Neural cell (in vitro differentiated cells): ENCODE measurements at regions not wholly inside any gene's neighbourhood (a gene's known extent, or its start where the extent isn't known, plus 50 kb on each side); places are given as distances from the start of the nearest gene placed in this dataset.
"Not testable (repeated sequence)": the region's sequence is repeated elsewhere in the genome, so short reads cannot be mapped to it uniquely, and the experiment has no call there.

ENCODE experiments used
- EP300 ChIP-seq: fragments of 450-650 bp; conservative IDR thresholded peaks from 2 replicates; pipeline ENCODE4 v1.6.1; 2014; ENCODE audit warnings: antibody characterized with exemption, mild to moderate bottlenecking, moderate library complexity; ENCODE audit not compliant: poor library complexity, severe bottlenecking
- EZH2 ChIP-seq: fragments of 200-600, 300-800 bp; shearing (Covaris generic), sonication (generic); IDR thresholded peaks from 2 replicates; pipeline ENCODE4 v1.6.1; 2014; ENCODE audit warnings: antibody characterized with exemption, low read length, borderline replicate concordance, mild to moderate bottlenecking; ENCODE audit not compliant: insufficient read depth, poor library complexity, severe bottlenecking
- POLR2AphosphoS5 ChIP-seq: IDR thresholded peaks from 2 replicates; pipeline ENCODE4 v1.6.1; 2012
- RAD21 ChIP-seq: fragments of 450-650 bp; conservative IDR thresholded peaks from 2 replicates; pipeline ENCODE4 v1.6.1; 2014; ENCODE audit warnings: antibody characterized with exemption, mild to moderate bottlenecking, moderate library complexity
- TAF1 ChIP-seq: IDR thresholded peaks from 2 replicates; pipeline ENCODE4 v1.6.1; 2012; ENCODE audit warnings: low read depth
- TF ChIP-seq, protein P1 (sequence below): fragments of 450-650 bp; IDR thresholded peaks from 2 replicates; pipeline ENCODE4 v1.5.1; 2014; ENCODE audit warnings: antibody characterized with exemption, mild to moderate bottlenecking, moderate library complexity; ENCODE audit not compliant: poor library complexity, severe bottlenecking

DNA sequence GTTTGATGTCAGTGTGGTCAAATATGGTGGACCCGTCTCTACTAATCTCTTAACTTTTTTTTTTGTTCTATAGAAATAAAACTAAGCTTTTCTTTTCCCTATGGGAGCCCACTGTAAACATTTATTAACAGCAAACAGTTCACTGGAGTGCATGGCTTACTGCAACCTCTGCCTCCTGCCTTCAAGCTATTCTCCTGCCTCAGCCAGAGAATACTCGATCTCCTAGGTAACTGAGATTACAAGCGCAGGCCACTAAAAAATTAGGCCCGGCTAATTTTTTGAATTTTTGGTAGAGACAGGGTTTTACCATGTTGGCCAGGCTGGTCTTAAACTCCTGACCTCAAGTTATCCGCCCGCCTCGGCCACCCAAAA, 80.0 kb downstream of the PPIAL4G start:
- not testable (repeated sequence) for TF ChIP-seq EP300, TAF1, EZH2, RAD21, POLR2AphosphoS5
- TF ChIP-seq, protein P1, sequence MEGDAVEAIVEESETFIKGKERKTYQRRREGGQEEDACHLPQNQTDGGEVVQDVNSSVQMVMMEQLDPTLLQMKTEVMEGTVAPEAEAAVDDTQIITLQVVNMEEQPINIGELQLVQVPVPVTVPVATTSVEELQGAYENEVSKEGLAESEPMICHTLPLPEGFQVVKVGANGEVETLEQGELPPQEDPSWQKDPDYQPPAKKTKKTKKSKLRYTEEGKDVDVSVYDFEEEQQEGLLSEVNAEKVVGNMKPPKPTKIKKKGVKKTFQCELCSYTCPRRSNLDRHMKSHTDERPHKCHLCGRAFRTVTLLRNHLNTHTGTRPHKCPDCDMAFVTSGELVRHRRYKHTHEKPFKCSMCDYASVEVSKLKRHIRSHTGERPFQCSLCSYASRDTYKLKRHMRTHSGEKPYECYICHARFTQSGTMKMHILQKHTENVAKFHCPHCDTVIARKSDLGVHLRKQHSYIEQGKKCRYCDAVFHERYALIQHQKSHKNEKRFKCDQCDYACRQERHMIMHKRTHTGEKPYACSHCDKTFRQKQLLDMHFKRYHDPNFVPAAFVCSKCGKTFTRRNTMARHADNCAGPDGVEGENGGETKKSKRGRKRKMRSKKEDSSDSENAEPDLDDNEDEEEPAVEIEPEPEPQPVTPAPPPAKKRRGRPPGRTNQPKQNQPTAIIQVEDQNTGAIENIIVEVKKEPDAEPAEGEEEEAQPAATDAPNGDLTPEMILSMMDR = not testable (repeated sequence)
